ENCODE measurements at regions not wholly inside any gene's neighbourhood (a gene's known extent, or its start where the extent isn't known, plus 50 kb on each side); places are given as distances from the start of the nearest gene placed in this dataset.

DNA sequence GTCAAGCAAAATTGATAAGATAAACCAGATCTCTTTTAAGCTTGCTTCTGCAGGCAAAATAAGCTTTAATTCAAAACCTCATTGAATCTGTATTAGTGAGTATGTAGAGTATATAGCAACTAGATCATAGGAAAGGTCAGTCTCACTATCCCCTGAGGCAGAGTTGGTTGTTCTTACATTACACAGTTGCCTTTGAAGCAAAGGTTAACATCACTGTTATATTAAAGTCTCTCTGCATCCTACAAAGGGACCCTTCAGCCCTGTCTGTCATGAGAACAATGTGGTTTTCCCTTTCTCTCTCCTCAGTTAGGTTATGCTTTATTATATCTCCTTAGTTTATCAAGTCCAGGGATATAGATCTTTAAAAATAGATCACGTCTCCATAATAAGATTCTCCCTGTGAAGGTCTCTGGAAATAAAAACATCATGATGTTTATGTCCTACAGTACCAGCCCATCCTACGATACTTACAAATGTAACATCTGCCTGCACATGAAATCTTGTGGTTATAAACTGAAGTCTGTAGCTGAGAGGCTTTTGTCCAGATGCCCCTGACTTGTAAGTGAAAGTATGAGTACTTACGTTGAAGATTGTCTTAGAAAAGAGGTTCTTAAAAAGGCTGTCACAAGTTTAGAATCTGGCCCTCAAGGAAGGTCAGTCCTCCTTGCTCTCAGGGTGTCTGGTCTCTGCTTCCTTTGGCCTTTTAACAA, 103.6 kb downstream of the VIP start:
- no peak overlapping the region for H3K9ac ChIP-seq (ENCODE audit: low read depth, low read length)
- no peak overlapping the region for H3K4me3 ChIP-seq (ENCODE audit: low read depth, low read length)
- no peaks in the 10 kb centered on the region for H3K9me3 ChIP-seq (ENCODE audit: control insufficient read depth, insufficient read depth, low read length)
- H3K27me3 ChIP-seq (ENCODE audit: control insufficient read depth, insufficient read depth, low read length): no peaks in the 10 kb centered on the region
- no peaks in the 10 kb centered on the region for H3K36me3 ChIP-seq (ENCODE audit: control insufficient read depth, insufficient read depth, low read length)
- H3K4me1 ChIP-seq (ENCODE audit: control insufficient read depth, insufficient read depth, low read length): peaks cover 6% of the 10 kb centered on the region
- no peak overlapping the region for H3K27ac ChIP-seq (ENCODE audit: low read depth, low read length)

DNA sequence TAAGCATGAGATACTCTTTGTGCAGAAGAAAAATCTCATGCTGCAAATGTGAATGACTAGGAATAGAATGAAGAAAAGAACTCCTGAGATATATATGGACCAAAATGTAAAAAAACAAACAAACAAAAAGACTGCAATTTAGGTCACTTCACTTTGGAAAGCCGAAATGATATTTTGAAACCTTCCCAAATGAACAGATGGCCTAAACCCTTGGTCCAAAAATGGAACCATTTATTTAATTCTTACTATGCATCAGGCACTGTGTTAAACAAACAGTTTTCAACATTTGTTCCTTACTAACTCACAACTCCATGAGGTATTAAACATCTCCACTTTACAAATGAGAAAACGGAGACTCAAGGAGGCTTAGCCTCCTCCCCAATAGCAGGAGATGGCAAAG, 107.5 kb downstream of the VIP start:
- no peak overlapping the region for H3K9ac ChIP-seq (ENCODE audit: low read depth, low read length)
- H3K36me3 ChIP-seq (ENCODE audit: control insufficient read depth, insufficient read depth, low read length): no peaks in the 10 kb centered on the region
- H3K4me1 ChIP-seq (ENCODE audit: control insufficient read depth, insufficient read depth, low read length): peaks cover 2% of the 10 kb centered on the region
- no peak overlapping the region for H3K4me3 ChIP-seq (ENCODE audit: low read depth, low read length)
- no peaks in the 10 kb centered on the region for H3K9me3 ChIP-seq (ENCODE audit: control insufficient read depth, insufficient read depth, low read length)
- H3K27me3 ChIP-seq (ENCODE audit: control insufficient read depth, insufficient read depth, low read length): no peaks in the 10 kb centered on the region
- H3K27ac ChIP-seq (ENCODE audit: low read depth, low read length): no peak overlapping the region

DNA sequence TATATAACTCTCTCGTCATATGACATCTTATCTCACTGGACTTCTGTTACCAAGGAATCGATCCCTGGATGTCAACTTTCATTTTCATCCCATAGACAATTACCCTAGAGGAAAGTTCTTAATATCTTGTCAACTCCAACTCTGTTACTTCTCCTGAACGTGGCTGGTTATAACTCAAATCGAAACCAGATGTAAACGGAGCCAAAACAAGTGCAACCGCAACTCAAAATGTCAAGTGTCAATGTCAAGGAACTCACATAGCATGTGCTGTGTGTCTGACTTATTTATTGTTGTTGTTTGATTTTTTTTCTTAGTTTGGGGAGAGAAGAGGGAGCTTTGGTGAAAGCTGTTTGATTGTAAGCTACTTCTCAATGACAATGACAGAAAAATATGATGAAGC, 108.6 kb downstream of the VIP start:
- H3K4me1 ChIP-seq (ENCODE audit: control insufficient read depth, insufficient read depth, low read length): no peaks in the 10 kb centered on the region
- no peaks in the 10 kb centered on the region for H3K36me3 ChIP-seq (ENCODE audit: control insufficient read depth, insufficient read depth, low read length)
- H3K9me3 ChIP-seq (ENCODE audit: control insufficient read depth, insufficient read depth, low read length): no peaks in the 10 kb centered on the region
- no peak overlapping the region for H3K4me3 ChIP-seq (ENCODE audit: low read depth, low read length)
- H3K27me3 ChIP-seq (ENCODE audit: control insufficient read depth, insufficient read depth, low read length): no peaks in the 10 kb centered on the region
- H3K27ac ChIP-seq (ENCODE audit: low read depth, low read length): no peak overlapping the region
- no peak overlapping the region for H3K9ac ChIP-seq (ENCODE audit: low read depth, low read length)

DNA sequence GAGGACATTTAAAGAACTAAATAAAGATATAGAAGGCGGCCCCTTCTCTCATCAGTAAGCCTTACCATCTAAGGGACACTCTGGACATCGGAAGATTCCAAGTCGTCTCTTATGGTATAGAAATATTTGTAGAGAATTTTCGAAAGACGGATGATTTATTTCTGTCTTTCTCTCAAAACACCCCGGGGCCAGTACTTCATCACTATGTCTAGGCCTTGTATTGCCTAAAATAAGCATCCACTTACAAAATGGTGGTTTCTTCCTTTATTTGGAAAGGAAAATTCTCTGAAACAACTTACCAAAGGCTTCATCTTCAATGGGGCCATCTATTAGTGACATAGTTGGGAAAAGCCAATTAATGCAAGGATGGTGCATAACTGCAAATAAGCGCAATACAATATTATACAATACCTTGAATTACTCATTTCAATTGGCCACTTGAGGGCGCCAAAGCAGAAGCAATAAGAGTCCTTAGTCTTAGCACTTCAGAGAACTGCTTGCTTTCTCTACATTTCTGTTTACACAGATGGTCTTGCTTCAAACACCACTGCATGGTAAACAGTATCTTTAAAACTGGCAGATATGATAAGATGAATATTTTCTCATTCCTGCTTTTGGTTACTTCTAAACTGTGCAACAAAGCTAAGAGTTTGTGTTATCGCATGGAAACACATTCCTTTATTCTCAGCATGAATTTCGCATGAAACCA, 113.2 kb downstream of the VIP start:
- no peaks in the 10 kb centered on the region for H3K27me3 ChIP-seq (ENCODE audit: control insufficient read depth, insufficient read depth, low read length)
- no peak overlapping the region for H3K27ac ChIP-seq (ENCODE audit: low read depth, low read length)
- no peak overlapping the region for H3K9ac ChIP-seq (ENCODE audit: low read depth, low read length)
- H3K9me3 ChIP-seq (ENCODE audit: control insufficient read depth, insufficient read depth, low read length): no peaks in the 10 kb centered on the region
- H3K36me3 ChIP-seq (ENCODE audit: control insufficient read depth, insufficient read depth, low read length): no peaks in the 10 kb centered on the region
- no peaks in the 10 kb centered on the region for H3K4me1 ChIP-seq (ENCODE audit: control insufficient read depth, insufficient read depth, low read length)
- H3K4me3 ChIP-seq (ENCODE audit: low read depth, low read length): no peak overlapping the region

DNA sequence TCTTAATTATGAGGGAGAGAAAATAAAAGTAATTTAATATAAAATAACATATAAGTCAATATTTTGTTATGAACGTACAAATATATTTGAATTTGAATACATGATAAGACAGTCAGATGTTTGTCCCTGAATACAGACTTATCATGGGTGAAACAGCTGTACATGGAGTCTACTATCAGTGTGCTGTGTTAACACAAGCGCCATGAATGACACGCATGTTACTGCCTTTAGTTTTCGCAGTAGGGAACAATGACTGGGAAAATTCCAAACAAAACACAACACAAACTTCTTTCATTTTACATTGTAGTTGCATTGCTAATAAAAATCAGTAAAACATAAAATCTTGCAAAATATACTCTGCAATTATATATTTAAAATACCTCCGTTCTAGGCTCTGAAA, 108.6 kb downstream of the FBXO5 start:
- Histone ChIP-seq H3K27ac (ENCODE audit: low read depth, low read length) (no peak overlapping the region), H3K36me3 (ENCODE audit: control insufficient read depth, insufficient read depth, low read length) (no peaks in the 10 kb centered on the region), H3K9me3 (ENCODE audit: control insufficient read depth, insufficient read depth, low read length) (no peaks in the 10 kb centered on the region), H3K4me3 (ENCODE audit: low read depth, low read length) (no peak overlapping the region), H3K27me3 (ENCODE audit: control insufficient read depth, insufficient read depth, low read length) (no peaks in the 10 kb centered on the region), H3K9ac (ENCODE audit: low read depth, low read length) (no peak overlapping the region), H3K4me1 (ENCODE audit: control insufficient read depth, insufficient read depth, low read length) (no peaks in the 10 kb centered on the region)

DNA sequence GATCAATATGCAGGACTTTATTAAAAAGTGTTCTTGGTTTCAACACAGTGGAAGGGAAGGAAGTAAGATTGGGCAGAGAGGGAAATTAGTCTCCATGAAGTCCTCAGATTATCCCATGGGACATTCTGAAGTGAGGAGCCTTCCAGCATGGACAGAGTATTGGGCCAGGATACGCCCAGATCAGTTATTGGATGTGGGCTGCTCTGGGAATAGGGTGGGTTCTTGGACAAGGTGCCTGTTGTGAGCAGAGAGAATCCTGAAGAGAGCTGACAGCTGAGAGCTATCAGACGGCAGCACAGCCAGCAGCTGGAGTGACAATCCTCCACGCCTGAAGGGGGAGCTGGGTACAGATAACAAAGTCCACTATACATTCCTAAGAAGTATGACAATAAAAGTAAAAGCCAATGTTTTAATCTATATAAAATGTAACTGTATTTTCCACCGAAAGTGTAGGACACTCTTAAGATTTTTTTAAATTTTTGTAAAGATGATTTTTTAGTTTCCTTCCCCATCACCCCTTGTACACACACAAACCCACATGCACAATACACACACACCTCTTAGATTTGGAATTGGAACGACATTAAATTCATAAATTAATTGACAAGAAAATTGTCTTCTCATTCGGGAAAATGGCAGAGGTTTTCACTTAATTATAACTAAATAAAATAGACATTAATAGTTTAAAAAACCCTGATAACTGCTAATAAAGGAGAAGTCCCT, 107.8 kb downstream of the FBXO5 start:
- H3K4me1 ChIP-seq (ENCODE audit: control insufficient read depth, insufficient read depth, low read length): no peaks in the 10 kb centered on the region
- H3K4me3 ChIP-seq (ENCODE audit: low read depth, low read length): no peak overlapping the region
- no peaks in the 10 kb centered on the region for H3K27me3 ChIP-seq (ENCODE audit: control insufficient read depth, insufficient read depth, low read length)
- H3K36me3 ChIP-seq (ENCODE audit: control insufficient read depth, insufficient read depth, low read length): no peaks in the 10 kb centered on the region
- no peak overlapping the region for H3K27ac ChIP-seq (ENCODE audit: low read depth, low read length)
- no peak overlapping the region for H3K9ac ChIP-seq (ENCODE audit: low read depth, low read length)
- peaks cover 3% of the 10 kb centered on the region for H3K9me3 ChIP-seq (ENCODE audit: control insufficient read depth, insufficient read depth, low read length)

DNA sequence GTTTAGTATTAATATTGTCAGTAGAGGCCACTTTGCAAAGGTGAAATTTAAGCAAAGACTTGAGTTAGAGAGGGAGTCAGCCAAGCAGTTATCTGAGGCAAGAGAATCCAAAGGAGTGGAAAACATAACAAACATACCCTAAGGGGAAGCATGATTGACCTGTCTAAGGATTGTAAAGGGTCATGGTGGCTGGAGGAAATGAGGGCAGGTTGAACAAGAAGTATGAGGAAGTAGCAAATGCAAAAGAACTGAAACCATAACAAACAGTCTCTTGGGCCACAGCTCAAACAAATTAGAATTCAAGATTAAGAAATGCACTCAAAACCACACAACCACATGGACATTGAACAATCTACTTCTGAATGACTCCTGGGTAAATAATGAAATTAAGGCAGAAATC, 103.2 kb downstream of the FBXO5 start:
- Histone ChIP-seq H3K4me3 (ENCODE audit: low read depth, low read length) (no peak overlapping the region), H3K9me3 (ENCODE audit: control insufficient read depth, insufficient read depth, low read length) (peaks cover 13% of the 10 kb centered on the region), H3K9ac (ENCODE audit: low read depth, low read length) (no peak overlapping the region), H3K4me1 (ENCODE audit: control insufficient read depth, insufficient read depth, low read length) (no peaks in the 10 kb centered on the region), H3K27ac (ENCODE audit: low read depth, low read length) (no peak overlapping the region), H3K27me3 (ENCODE audit: control insufficient read depth, insufficient read depth, low read length) (no peaks in the 10 kb centered on the region), H3K36me3 (ENCODE audit: control insufficient read depth, insufficient read depth, low read length) (no peaks in the 10 kb centered on the region)

DNA sequence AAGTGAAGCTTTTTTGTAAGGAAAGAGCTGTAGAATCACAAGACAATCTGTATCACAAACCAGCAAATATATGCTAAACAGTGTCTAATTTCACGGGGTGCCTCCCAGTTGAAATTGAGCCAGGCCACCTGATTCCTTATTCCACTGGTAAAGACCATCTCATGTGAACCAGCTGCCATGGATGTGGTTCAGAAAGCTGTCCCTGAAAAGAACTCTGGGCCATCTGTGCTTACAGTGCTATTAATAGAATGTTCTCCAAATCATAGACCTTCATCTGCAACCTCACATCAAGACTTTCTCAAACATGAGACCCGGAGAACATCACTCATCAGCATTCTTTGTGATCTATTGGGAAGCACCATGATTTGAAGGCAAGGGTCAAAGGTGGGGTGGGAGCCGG, 89.7 kb downstream of the FBXO5 start:
- H3K36me3 ChIP-seq (ENCODE audit: control insufficient read depth, insufficient read depth, low read length): no peaks in the 10 kb centered on the region
- no peaks in the 10 kb centered on the region for H3K9me3 ChIP-seq (ENCODE audit: control insufficient read depth, insufficient read depth, low read length)
- no peak overlapping the region for H3K27ac ChIP-seq (ENCODE audit: low read depth, low read length)
- no peaks in the 10 kb centered on the region for H3K27me3 ChIP-seq (ENCODE audit: control insufficient read depth, insufficient read depth, low read length)
- no peak overlapping the region for H3K4me3 ChIP-seq (ENCODE audit: low read depth, low read length)
- H3K9ac ChIP-seq (ENCODE audit: low read depth, low read length): no peak overlapping the region
- H3K4me1 ChIP-seq (ENCODE audit: control insufficient read depth, insufficient read depth, low read length): no peaks in the 10 kb centered on the region

DNA sequence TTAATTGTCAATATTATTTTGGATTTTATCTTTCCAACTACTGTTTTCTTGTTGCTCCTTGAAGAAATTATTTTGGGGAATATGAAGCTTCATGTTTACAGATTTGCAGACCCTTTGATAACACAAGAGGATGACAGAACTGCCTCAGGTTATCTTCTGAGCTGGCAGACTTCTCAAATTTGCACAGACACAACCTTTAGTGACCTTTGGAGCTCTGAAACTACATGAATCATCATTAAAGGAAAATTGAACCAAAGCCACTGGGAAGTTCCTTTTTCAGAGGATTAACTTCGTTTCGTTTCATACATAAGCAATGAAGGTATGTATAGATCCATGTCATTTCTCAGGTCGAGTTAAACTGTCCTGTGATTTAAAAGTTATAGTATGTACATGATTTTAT, 85.9 kb downstream of the FBXO5 start:
- Histone ChIP-seq H3K4me3 (ENCODE audit: low read depth, low read length) (no peak overlapping the region), H3K27me3 (ENCODE audit: control insufficient read depth, insufficient read depth, low read length) (no peaks in the 10 kb centered on the region), H3K9ac (ENCODE audit: low read depth, low read length) (no peak overlapping the region), H3K4me1 (ENCODE audit: control insufficient read depth, insufficient read depth, low read length) (peaks cover under 1% of the 10 kb centered on the region; the same call in 1 of the 2 replicates), H3K36me3 (ENCODE audit: control insufficient read depth, insufficient read depth, low read length) (no peaks in the 10 kb centered on the region), H3K9me3 (ENCODE audit: control insufficient read depth, insufficient read depth, low read length) (no peaks in the 10 kb centered on the region), H3K27ac (ENCODE audit: low read depth, low read length) (no peak overlapping the region)

DNA sequence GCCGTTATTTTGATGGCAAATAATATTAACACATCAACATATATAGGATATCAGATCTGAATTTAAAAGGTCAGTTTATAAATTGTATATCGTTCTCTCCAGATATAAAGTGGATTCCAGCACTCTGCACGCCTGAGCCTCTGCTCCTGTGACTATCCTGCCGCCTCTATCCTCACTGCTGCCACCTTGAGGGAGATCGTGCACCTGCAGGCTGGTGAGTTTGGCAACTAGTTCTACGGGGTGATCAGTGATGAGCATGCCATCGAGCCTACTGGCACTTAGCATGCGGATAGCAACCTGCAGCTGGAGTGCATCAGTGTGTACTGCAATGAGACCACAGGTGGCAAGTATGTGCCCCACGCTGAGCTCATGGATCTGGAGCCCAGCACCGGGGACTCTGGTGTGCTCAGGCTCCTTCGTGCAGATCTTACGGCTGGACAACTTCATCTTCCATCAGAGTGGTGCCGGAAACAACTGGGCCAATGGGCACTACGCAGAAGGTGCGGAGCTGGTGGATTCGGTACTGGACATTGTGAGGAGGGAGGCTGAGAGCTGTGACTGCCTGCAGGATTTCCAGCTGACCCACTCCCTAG, 84.9 kb downstream of the FBXO5 start:
- peaks cover 7% of the 10 kb centered on the region for H3K4me1 ChIP-seq (ENCODE audit: control insufficient read depth, insufficient read depth, low read length)
- no peak overlapping the region for H3K4me3 ChIP-seq (ENCODE audit: low read depth, low read length)
- no peak overlapping the region for H3K9ac ChIP-seq (ENCODE audit: low read depth, low read length)
- no peaks in the 10 kb centered on the region for H3K9me3 ChIP-seq (ENCODE audit: control insufficient read depth, insufficient read depth, low read length)
- H3K27me3 ChIP-seq (ENCODE audit: control insufficient read depth, insufficient read depth, low read length): peaks cover 7% of the 10 kb centered on the region
- H3K27ac ChIP-seq (ENCODE audit: low read depth, low read length): no peak overlapping the region
- H3K36me3 ChIP-seq (ENCODE audit: control insufficient read depth, insufficient read depth, low read length): no peaks in the 10 kb centered on the region

DNA sequence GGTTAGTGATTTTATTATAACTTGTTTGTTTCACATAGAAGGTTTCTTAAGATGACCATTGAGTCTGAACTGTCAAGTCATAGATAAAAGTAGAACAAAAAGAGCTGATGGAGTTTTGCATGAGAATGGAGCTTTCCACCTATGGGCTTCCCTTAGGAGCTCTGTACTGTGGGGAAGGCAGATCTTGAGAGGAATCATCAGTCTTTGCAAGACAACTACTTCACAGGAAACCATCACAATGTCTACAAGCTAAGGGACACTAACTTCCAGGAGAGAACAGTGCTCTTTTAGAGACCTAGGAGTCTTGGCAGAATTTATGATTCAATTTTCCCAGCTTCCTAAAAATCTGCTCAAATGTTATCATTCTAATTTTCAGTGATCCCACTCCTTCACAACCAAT, 78.2 kb downstream of the FBXO5 start:
- Histone ChIP-seq H3K36me3 (ENCODE audit: control insufficient read depth, insufficient read depth, low read length) (no peaks in the 10 kb centered on the region), H3K4me3 (ENCODE audit: low read depth, low read length) (no peak overlapping the region), H3K9me3 (ENCODE audit: control insufficient read depth, insufficient read depth, low read length) (no peaks in the 10 kb centered on the region), H3K4me1 (ENCODE audit: control insufficient read depth, insufficient read depth, low read length) (peaks cover 21% of the 10 kb centered on the region), H3K27ac (ENCODE audit: low read depth, low read length) (no peak overlapping the region), H3K27me3 (ENCODE audit: control insufficient read depth, insufficient read depth, low read length) (peaks cover 64% of the 10 kb centered on the region), H3K9ac (ENCODE audit: low read depth, low read length) (no peak overlapping the region)
